PC-9 (cell line): ENCODE measurements at regions not wholly inside any gene's neighbourhood (a gene's known extent, or its start where the extent isn't known, plus 50 kb on each side); places are given as distances from the start of the nearest gene placed in this dataset.

Source experiments
- BruUV-seq: library from RNA; stranded (reverse); fragments of 400-500 nt; replicated peaks from 2 replicates; lab custom pipeline; 2021; lab: Mats Ljungman, UMichigan
- CTCF ChIA-PET: fragments of 300-600 bp; sonication (Branson Sonifier 250); formaldehyde crosslinking; loops from one replicate; lab custom pipeline; 2022; ENCODE audit warnings: antibody characterized with exemption; lab: Charles Lee
- POLR2A ChIA-PET: fragments of 300-600 bp; sonication (Branson Sonifier 250); formaldehyde crosslinking; loops from one replicate; lab custom pipeline; 2022; ENCODE audit warnings: antibody characterized with exemption; ENCODE audit not compliant: unreplicated experiment; lab: Charles Lee
- DNase-seq, 2 experiments: peaks; one replicate each; pipeline versions ENCODE4 v3.0.0 to v3.0.0-alpha.2; 2015 to 2022; ENCODE audit warnings: mixed read lengths in 1 of 2
- H2AFZ ChIP-seq: fragments of 200-600 bp; sonication (generic); 2 replicates; pipeline ENCODE4 v1.8.1; 2017; ENCODE audit warnings: antibody characterized with exemption
- H3F3A ChIP-seq: fragments of 200-600 bp; sonication (generic); 2 replicates; pipeline ENCODE4 v1.8.1; 2017; ENCODE audit warnings: antibody characterized with exemption, mild to moderate bottlenecking, low read depth; ENCODE audit not compliant: insufficient read depth
- H3K27ac ChIP-seq: fragments of 200-600 bp; sonication (generic); 2 replicates; pipeline ENCODE4 v1.6.1; 2016; ENCODE audit warnings: mixed run types
- H3K27me3 ChIP-seq: fragments of 200-600 bp; sonication (generic); 2 replicates; pipeline ENCODE4 v1.6.1; 2016; ENCODE audit warnings: low read depth, mixed run types; ENCODE audit not compliant: insufficient read depth
- H3K36me3 ChIP-seq: fragments of 200-600 bp; sonication (generic); 2 replicates; pipeline ENCODE4 v1.6.1; 2016; ENCODE audit warnings: low read depth, mixed run types
- H3K4me1 ChIP-seq: fragments of 200-600 bp; sonication (generic); replicated peaks from 2 replicates; pipeline ENCODE4 v1.6.1; 2016; ENCODE audit warnings: mixed run types; ENCODE audit not compliant: insufficient read depth
- H3K4me2 ChIP-seq: fragments of 200-600 bp; sonication (generic); 2 replicates; pipeline ENCODE4 v1.6.1; 2017; ENCODE audit warnings: mixed run types
- H3K4me3 ChIP-seq: fragments of 200-600 bp; sonication (generic); 2 replicates; pipeline ENCODE4 v1.6.1; 2016; ENCODE audit warnings: mixed run types
- H3K79me2 ChIP-seq: fragments of 200-600 bp; sonication (generic); 2 replicates; pipeline ENCODE4 v1.6.1; 2017; ENCODE audit warnings: low read depth, mixed run types
- H3K9me2 ChIP-seq: fragments of 200-600 bp; sonication (generic); 2 replicates; pipeline ENCODE4 v1.8.1; 2017; ENCODE audit warnings: mild to moderate bottlenecking; ENCODE audit not compliant: insufficient read depth
- H3K9me3 ChIP-seq: fragments of 200-600 bp; sonication (generic); 2 replicates; pipeline ENCODE4 v1.8.1; 2016; ENCODE audit warnings: low read depth; ENCODE audit not compliant: insufficient read depth
- H4K20me1 ChIP-seq: fragments of 200-600 bp; sonication (generic); 2 replicates; pipeline ENCODE4 v1.8.1; 2017; ENCODE audit not compliant: insufficient read depth
- CTCF ChIP-seq: fragments of 200-600 bp; sonication (generic); conservative IDR thresholded peaks from 2 replicates; pipeline ENCODE4 v1.6.1; 2017; ENCODE audit warnings: mixed run types, antibody characterized with exemption, mild to moderate bottlenecking, moderate library complexity
- EZH2 ChIP-seq: fragments of 200-600 bp; sonication (generic); IDR thresholded peaks from 2 replicates; pipeline ENCODE4 v1.8.0; 2017; ENCODE audit warnings: antibody characterized with exemption, low read depth
- intact Hi-C: fragments of 100-400 bp; cut with micrococcal nuclease; formaldehyde crosslinking; loops from one replicate; pipeline ENCODE4 v1.10.0; 2022; ENCODE audit not compliant: unreplicated experiment

DNA sequence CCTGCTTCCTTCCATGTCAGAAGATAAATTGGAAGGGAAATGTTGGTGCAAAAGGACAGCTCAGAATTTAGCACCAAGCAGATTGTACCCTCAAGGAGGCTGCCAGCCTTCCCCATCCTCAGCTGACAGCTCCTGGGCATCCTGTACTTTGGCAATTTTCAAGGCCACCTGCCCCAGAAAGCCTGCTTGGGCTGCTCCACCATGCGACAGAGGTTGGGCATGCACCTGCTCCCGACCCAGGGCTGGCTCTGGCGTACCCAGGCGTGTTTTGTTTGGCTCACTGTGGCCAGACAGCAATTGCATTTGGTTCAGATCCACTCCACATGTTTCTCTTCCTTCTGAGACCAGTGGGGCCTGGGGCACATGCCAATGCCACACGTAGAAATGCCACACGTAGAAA is 547.8 kb downstream of the NPHP4 start:
- no peak overlapping the region for H3K27ac ChIP-seq
- no peak overlapping the region for H3K4me2 ChIP-seq
- POLR2A ChIA-PET, result no interaction called here
- H2AFZ ChIP-seq, result no peak overlapping the region
- no TSS peak for BruUV-seq
- no peaks in the 10 kb centered on the region for H3K79me2 ChIP-seq
- TF ChIP-seq EZH2 (no peak), CTCF (no peak)
- no peak for DNase-seq
- no peak overlapping the region for H3K4me3 ChIP-seq
- H3F3A ChIP-seq, result no peaks in the 10 kb centered on the region
- peaks cover 2% of the 10 kb centered on the region; the same call in 1 of the 2 replicates for H3K27me3 ChIP-seq
- CTCF ChIA-PET, result no interaction called here
- no peaks in the 10 kb centered on the region for H4K20me1 ChIP-seq
- H3K9me3 ChIP-seq, result no peaks in the 10 kb centered on the region
- no peaks in the 10 kb centered on the region for H3K4me1 ChIP-seq
- H3K36me3 ChIP-seq, result no peaks in the 10 kb centered on the region
- H3K9me2 ChIP-seq, result no peaks in the 10 kb centered on the region
- intact Hi-C loops, result no loop called here

DNA sequence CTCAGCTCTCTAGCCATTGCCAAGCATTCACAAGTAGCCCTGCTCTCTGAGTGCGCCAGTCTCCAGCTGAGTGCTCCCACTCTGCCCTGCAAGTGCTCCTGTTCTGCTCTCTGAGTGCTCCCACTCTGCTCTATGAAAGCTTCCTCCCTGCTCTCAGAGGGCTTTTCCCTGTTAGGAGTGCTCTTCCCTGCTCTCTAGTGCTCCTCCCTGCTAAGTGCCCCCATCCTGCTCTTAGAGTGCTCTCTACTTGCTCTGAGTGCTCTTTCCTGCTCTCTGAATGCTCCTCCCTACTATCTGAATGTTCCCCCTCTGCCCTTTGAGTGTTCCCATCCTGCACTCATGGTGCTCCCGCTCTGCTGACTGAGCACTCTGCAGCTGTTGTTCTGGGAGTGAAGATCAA is 555.4 kb downstream of the NPHP4 start:
- Histone ChIP-seq H4K20me1 (no peaks in the 10 kb centered on the region), H3K79me2 (peaks cover 19% of the 10 kb centered on the region), H3K9me3 (peaks cover 4% of the 10 kb centered on the region; the same call in 1 of the 2 replicates), H3K36me3 (peaks cover 24% of the 10 kb centered on the region; the same call in 1 of the 2 replicates), H2AFZ (no peak overlapping the region), H3K4me2 (no peak overlapping the region), H3K4me3 (no peak overlapping the region), H3F3A (no peaks in the 10 kb centered on the region), H3K27ac (no peak overlapping the region), H3K4me1 (peaks cover 13% of the 10 kb centered on the region), H3K9me2 (no peaks in the 10 kb centered on the region), H3K27me3 (no peaks in the 10 kb centered on the region; the same call in 1 of the 2 replicates)
- ChIA-PET POLR2A (no interaction called here), CTCF (no interaction called here)
- DNase-seq, result no peak
- TF ChIP-seq EZH2 (no peak), CTCF (no peak)
- no TSS peak for BruUV-seq
- intact Hi-C loops, result no loop called here

DNA sequence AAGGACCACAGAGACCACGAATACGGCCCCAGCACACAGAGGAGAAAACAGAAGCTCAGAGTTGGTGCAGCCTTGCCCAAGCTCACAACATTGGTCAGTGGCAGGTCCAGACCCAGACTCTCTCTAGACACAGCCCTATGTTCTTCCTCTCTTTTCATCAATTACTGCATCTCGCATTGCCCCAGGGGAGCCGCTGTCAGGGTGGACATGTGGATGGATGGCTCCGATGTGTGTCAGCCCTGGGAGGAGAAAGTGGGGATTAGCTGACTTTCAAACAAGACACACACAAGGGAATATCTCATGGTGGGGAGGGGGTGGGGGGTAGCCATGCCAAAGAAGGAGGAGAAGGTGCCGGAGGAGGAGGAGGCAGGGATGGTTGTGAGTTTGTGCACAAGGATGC is 556.8 kb downstream of the NPHP4 start:
- H3K4me3 ChIP-seq, result no peak overlapping the region
- H3K36me3 ChIP-seq, result peaks cover 24% of the 10 kb centered on the region; the same call in 1 of the 2 replicates
- H3F3A ChIP-seq, result peaks cover 4% of the 10 kb centered on the region; the same call in 1 of the 2 replicates
- intact Hi-C loops, result no loop called here
- DNase-seq, result no peak
- CTCF ChIA-PET, result no interaction called here
- peaks cover 30% of the 10 kb centered on the region for H3K79me2 ChIP-seq
- POLR2A ChIA-PET, result no interaction called here
- H4K20me1 ChIP-seq, result no peaks in the 10 kb centered on the region
- TF ChIP-seq CTCF (no peak), EZH2 (no peak)
- H3K27me3 ChIP-seq, result no peaks in the 10 kb centered on the region; the same call in 1 of the 2 replicates
- H3K4me1 ChIP-seq, result peaks cover 13% of the 10 kb centered on the region
- H3K9me3 ChIP-seq, result peaks cover 4% of the 10 kb centered on the region; the same call in 1 of the 2 replicates
- H3K4me2 ChIP-seq, result no peak overlapping the region
- no peak overlapping the region for H2AFZ ChIP-seq
- H3K9me2 ChIP-seq, result no peaks in the 10 kb centered on the region
- no TSS peak for BruUV-seq
- H3K27ac ChIP-seq, result no peak overlapping the region
